GM19043 (cell line): ENCODE measurements at regions not wholly inside any gene's neighbourhood (a gene's known extent, or its start where the extent isn't known, plus 50 kb on each side); places are given as distances from the start of the nearest gene placed in this dataset.

Experiments
- ATAC-seq: cut with Tn5 transposase; IDR thresholded peaks from one replicate; pipeline ENCODE4 v1.9.1; 2021; ENCODE audit warnings: low read depth; ENCODE audit not compliant: unreplicated experiment

- ATAC-seq: no peak
Measured at GRCh38 chr6:2434912-2435311, 189.5 kb upstream of the GMDS start.

GRCh38 chr6:2434116-2434515 is 188.7 kb upstream of the GMDS start:
- no peak for ATAC-seq

GRCh38 chr6:2433711-2434110 is 188.3 kb upstream of the GMDS start:
- ATAC-seq: no peak

- ATAC-seq: no peak
Measured at GRCh38 chr6:2433266-2433665, 187.9 kb upstream of the GMDS start.

DNA sequence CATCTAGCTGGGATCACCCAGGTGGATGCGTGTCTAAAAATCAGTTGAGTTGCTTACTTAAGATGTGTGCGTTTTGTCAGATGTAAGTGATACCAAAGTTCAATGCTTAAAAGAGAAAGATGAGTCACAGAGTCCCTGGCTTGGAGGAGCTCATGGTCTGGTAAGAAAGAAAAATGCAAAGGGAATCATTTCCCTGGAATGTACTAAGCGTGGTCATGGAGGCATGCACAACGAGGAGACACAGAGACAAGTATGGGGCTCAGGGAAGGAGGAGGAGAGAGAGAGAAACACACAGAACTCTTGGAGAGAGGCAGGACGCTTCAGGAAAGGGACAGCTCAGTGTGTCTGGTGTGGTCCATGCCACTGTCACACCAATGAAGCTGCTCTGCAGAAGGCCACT is 186.9 kb upstream of the GMDS start:
- ATAC-seq: no peak

- ATAC-seq: no peak
Measured at GRCh38 chr6:2430612-2431011, 185.2 kb upstream of the GMDS start.

- no peak for ATAC-seq
Measured at GRCh38 chr6:2429460-2429859, 184.1 kb upstream of the GMDS start.

DNA sequence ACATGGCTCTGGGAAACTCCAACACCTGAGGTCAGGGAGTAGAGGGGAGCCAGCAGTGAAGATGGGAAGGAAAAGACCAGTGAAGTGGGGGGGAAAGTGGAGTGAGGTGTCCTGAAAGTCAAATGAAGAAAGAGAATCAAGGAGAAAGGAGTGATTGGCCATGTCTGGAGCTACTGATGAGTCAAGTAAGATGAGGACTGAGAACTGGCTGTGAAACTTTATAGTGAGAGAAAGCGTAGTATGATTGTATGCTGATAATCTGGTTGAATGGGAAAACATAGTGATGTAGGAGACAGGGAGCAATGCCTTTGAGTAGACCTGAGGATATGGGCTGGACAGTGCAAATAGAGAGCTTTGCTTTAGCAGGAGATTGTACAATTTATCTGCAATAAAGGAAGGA is 183.6 kb upstream of the GMDS start:
- ATAC-seq: no peak

GRCh38 chr6:2426561-2427340 is 181.3 kb upstream of the GMDS start:
- no peak for ATAC-seq

DNA sequence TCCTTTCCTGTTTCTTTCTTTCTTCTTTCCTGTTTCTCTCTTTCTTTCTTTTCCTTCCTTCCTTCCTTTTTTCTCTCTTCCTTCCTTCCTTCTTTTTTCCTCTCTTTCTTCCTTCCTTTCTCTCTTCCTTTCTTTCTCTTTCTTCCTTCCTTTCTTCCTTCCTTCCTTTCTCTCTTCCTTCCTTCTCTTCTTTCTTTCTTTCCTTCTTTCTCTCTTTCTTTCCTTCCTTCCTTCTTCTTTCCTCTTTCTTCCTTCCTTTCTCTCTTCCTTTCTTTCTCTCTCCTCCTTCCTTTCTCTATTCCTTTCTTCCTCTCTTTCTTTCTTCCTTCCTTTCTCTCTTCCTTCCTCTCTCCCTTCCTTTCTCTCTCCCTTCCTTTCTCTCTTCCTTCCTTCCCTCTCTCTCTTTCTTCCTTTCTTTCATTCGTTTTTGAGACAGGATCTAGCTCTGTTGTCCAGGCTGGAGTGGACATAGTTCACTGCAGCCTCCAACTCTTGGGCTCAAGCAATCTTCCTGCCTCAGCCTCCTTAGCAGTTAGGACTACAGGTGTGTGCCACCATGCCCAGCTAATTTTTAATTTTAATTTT is 170.8 kb upstream of the GMDS start:
- no peak for ATAC-seq

- no peak for ATAC-seq
Measured at GRCh38 chr6:2414885-2415547, 169.6 kb upstream of the GMDS start.

DNA sequence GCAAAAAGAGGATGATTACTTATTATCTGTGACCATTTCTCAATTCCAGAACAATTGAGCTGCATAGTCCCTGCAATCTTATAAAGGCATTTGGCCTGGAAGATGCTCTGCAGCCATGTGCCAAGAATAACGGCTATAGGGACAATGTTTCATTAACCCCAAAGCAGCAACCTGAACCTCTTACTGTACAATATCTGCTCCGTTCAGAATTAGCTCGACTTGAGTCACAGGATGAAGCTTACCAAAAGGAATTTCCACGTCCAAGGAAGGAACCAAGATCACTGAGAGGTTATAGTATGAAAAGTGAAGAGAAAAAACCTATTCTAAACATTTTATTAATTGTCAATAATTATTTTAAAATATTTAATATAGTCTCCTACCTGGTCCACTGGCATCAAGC is 167.3 kb upstream of the GMDS start:
- no peak for ATAC-seq

DNA sequence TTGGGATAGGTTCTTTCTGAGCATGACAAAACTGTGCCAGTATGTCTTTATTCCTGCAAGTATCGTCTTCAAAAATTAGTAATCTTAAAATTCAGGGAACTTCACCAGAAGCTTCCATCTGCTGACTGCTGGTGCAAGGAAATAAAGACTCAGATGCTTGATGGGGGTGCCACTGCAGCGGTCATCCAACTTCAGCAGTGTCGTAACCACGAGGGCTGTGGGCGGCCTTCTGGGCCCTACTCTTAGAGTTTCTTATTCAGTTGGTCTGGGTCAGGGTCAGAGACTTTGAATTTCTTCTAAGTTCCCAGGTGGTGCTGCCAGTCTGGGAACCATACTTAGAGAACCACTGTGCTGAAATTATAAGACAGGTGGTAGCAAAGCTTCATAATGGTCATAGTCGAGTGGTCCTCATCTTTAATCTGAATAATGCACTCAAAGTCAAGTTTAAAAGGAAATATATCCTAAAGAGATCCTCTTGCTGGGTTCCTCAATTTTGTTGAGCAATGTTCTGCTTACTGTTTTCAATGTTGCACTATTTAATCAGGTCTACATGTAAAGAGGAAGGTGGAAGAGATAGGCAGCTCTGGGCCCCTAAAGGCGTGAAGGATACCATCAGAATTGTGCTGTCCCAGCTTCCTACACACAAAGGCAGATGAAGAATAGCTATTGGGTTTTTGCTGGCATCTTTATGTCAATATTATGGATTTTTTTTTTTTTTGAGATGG is 165.4 kb upstream of the GMDS start:
- ATAC-seq: no peak

DNA sequence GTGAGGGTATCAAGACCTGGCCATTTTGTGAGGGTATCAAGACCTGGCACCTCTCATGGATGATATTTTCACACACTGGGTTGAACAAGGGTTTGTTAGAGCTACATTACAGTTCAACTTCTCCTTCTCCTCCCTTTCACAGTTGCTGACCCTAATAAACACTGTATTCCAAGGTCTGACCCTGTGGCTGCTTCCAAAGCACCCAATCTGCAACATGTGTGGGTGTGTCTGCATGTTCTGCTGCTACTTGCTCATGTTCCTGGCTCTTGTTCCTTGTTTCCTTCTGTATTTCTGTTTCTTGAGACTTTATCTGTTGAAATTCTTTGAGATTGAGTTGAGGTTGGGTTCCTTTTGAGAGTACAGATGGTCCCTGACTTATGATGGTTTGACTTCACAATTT is 162.1 kb upstream of the GMDS start:
- ATAC-seq: no peak

- ATAC-seq: no peak
Measured at GRCh38 chr6:2404211-2404929, 159.0 kb upstream of the GMDS start.

DNA sequence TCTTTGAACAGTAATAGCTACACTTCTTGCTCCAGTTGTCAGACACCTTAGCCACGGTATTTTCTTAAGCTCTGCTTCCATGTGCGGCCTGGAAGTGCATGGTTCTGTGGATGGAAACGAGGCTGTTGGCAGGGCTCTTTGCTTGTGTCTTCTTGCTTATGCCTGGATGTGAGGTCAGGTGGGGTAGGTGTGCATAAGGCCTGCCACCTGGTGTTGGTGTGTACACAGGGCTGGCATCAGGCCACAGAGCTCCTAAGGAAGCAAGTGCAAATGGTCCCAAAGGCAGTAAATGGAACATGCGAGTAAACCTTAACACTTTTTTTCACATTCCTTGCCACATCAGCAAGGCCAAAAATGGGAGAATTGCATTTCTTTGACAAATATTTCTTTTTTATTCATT is 158.1 kb upstream of the GMDS start:
- no peak for ATAC-seq

- no peak for ATAC-seq
Measured at GRCh38 chr6:2396846-2397630, 151.6 kb upstream of the GMDS start.

DNA sequence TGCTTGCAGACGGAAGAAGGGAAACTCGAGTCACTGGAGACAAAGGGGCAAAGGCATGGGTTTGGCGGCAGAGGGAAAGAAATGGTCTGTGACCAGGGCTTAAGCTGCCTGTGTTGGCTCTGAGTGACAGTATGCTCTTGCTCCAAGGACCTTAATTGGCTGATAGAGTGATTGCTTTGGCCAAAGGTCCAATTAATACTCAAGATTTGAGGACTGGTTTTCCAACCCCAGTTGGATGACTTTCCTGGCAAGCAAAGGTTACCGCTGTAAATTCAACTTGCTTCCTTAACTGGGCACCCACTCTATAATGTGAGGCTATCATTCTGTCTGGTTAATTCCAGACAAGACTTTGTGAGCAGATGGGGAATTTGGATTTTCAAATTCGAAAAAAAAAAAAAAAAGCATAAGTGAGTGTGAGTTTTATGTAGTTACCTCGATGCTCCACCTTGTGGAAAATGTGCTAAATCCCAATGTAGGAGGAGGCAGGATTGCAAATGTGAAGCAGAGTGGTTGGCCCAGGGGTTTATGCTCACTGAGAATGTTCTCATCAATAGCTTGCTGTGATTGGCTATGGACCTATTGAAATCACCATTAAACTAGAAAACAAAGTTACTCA is 150.7 kb upstream of the GMDS start:
- ATAC-seq: no peak

- no peak for ATAC-seq
Measured at GRCh38 chr6:2388554-2389324, 143.3 kb upstream of the GMDS start.
